Hepatocyte (in vitro differentiated cells): ENCODE measurements at regions not wholly inside any gene's neighbourhood (a gene's known extent, or its start where the extent isn't known, plus 50 kb on each side); places are given as distances from the start of the nearest gene placed in this dataset.

Experiments used
- DNase-seq: peaks from one replicate; pipeline ENCODE4 v3.0.0-alpha.2; 2016; ENCODE audit warnings: low spot score
- H2AFZ ChIP-seq: fragments of 200-600 bp; sonication (generic); 2 replicates; pipeline ENCODE4 v1.6.0; 2016; ENCODE audit warnings: antibody characterized with exemption, mild to moderate bottlenecking
- H3K27ac ChIP-seq: fragments of 200-600 bp; sonication (generic); 2 replicates; pipeline ENCODE4 v1.5.1; 2016; ENCODE audit warnings: mild to moderate bottlenecking
- H3K27me3 ChIP-seq: fragments of 200-600 bp; sonication (generic); 2 replicates; pipeline ENCODE4 v1.6.1; 2016
- H3K36me3 ChIP-seq: fragments of 200-600 bp; sonication (generic); replicated peaks from 2 replicates; pipeline ENCODE4 v1.5.1; 2016; ENCODE audit warnings: low read depth; ENCODE audit not compliant: insufficient read depth
- H3K4me1 ChIP-seq: fragments of 200-600 bp; sonication (generic); 2 replicates; pipeline ENCODE4 v1.5.1; 2016; ENCODE audit warnings: mild to moderate bottlenecking, moderate library complexity; ENCODE audit not compliant: insufficient read depth
- H3K4me2 ChIP-seq: fragments of 200-600 bp; sonication (generic); 2 replicates; pipeline ENCODE4 v1.6.0; 2016
- H3K4me3 ChIP-seq: fragments of 200-600 bp; sonication (generic); 2 replicates; pipeline ENCODE4 v1.5.1; 2016; ENCODE audit warnings: mild to moderate bottlenecking
- H3K79me2 ChIP-seq: fragments of 200-600 bp; sonication (generic); 2 replicates; pipeline ENCODE4 v1.6.0; 2017; ENCODE audit warnings: mild to moderate bottlenecking
- H3K9me2 ChIP-seq: fragments of 200-600 bp; sonication (generic); replicated peaks from 2 replicates; pipeline ENCODE4 v1.6.0; 2017; ENCODE audit warnings: mild to moderate bottlenecking; ENCODE audit not compliant: insufficient read depth
- H3K9me3 ChIP-seq: fragments of 200-600 bp; sonication (generic); 2 replicates; pipeline ENCODE4 v1.5.1; 2016; ENCODE audit warnings: low read depth, mild to moderate bottlenecking
- H4K20me1 ChIP-seq: fragments of 200-600 bp; sonication (generic); 2 replicates; pipeline ENCODE4 v1.6.0; 2016; ENCODE audit warnings: mild to moderate bottlenecking; ENCODE audit not compliant: insufficient read depth, poor library complexity, severe bottlenecking
- EZH2 ChIP-seq: fragments of 200-600 bp; sonication (generic); IDR thresholded peaks from 2 replicates; pipeline ENCODE4 v1.6.1; 2016; ENCODE audit warnings: antibody characterized with exemption, mild to moderate bottlenecking, borderline replicate concordance
- EZH2phosphoT487 ChIP-seq: fragments of 200-600 bp; sonication (generic); IDR thresholded peaks from one replicate; pipeline ENCODE4 v1.6.1; 2018; ENCODE audit warnings: antibody characterized with exemption, mild to moderate bottlenecking, low read depth, moderate library complexity; ENCODE audit not compliant: unreplicated experiment, severe bottlenecking
- WGBS: methylation state at CpG from one replicate; pipeline ENCODE4 v1.1.6; 2016; ENCODE audit warnings: low lambda C conversion rate; ENCODE audit errors: missing lambda C conversion rate; 5-methylcytosine and 5-hydroxymethylcytosine counted together
- TF ChIP-seq, protein P1 (sequence below): fragments of 200-600 bp; sonication (generic); IDR thresholded peaks from 2 replicates; pipeline ENCODE4 v1.5.1; 2016; ENCODE audit warnings: antibody characterized with exemption, mild to moderate bottlenecking; ENCODE audit not compliant: poor library complexity

DNA sequence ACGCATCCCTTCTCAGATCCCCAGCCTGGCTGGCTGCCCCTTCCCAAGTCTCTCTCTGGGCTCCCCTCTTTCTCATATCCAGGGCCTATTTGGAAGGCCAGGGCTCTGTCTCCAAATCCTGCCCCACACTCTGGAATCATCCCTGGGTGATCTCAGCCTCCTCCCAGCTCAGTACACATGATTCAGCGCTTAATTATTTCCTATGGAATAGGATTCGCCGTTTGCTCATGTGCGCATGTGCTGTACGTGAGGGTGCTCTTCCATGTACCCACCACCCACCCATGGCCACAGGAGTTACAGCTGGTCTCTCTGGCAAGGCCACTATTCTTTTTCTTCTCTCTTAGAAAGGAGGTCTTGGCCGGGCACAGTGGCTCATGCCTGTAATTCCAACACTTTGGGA, 81.7 kb upstream of the FOXP4 start:
- no peaks in the 10 kb centered on the region for H3K9me2 ChIP-seq
- H3K27me3 ChIP-seq: no peaks in the 10 kb centered on the region
- no peak overlapping the region for H2AFZ ChIP-seq
- no peaks in the 10 kb centered on the region for H3K79me2 ChIP-seq
- no peak overlapping the region for H3K4me3 ChIP-seq
- H4K20me1 ChIP-seq: no peaks in the 10 kb centered on the region
- H3K4me2 ChIP-seq: no peak overlapping the region
- TF ChIP-seq, protein P1, sequence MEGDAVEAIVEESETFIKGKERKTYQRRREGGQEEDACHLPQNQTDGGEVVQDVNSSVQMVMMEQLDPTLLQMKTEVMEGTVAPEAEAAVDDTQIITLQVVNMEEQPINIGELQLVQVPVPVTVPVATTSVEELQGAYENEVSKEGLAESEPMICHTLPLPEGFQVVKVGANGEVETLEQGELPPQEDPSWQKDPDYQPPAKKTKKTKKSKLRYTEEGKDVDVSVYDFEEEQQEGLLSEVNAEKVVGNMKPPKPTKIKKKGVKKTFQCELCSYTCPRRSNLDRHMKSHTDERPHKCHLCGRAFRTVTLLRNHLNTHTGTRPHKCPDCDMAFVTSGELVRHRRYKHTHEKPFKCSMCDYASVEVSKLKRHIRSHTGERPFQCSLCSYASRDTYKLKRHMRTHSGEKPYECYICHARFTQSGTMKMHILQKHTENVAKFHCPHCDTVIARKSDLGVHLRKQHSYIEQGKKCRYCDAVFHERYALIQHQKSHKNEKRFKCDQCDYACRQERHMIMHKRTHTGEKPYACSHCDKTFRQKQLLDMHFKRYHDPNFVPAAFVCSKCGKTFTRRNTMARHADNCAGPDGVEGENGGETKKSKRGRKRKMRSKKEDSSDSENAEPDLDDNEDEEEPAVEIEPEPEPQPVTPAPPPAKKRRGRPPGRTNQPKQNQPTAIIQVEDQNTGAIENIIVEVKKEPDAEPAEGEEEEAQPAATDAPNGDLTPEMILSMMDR: no peak
- TF ChIP-seq EZH2phosphoT487 (no peak), EZH2 (no peak)
- no peak for DNase-seq
- H3K36me3 ChIP-seq: no peaks in the 10 kb centered on the region
- no peak overlapping the region for H3K27ac ChIP-seq
- no peaks in the 10 kb centered on the region for H3K9me3 ChIP-seq
- peaks cover 5% of the 10 kb centered on the region for H3K4me1 ChIP-seq
- 90% methylated on average over 7 of the region's 7 CpGs for WGBS

DNA sequence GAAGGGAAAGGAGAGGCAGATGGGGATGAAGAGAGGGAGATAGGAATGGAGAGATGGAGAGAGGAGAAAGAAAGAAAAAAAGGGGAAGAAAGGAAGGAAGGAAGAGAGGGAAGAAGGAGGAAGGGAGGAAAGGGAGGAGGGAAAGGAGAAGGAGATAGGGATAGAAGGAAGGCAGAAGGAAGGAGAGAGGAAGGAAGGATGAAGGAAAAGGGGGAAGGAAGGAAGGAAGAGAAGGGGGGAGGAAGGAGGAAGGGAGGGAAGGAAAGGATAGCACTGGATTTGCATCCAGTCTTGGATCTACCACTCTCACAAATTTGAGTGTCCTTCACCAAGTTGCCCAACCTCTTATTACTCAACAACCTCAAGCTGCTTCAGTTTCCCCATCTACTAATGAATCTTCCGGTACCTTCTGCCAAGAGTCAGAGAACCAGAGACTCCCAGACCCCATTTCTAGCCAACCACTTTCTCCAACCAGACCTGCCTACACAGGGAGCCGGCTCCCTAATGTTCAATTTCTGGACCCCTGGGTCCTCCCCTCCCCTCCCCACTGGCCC, 79.7 kb upstream of the FOXP4 start:
- Histone ChIP-seq H4K20me1 (no peaks in the 10 kb centered on the region), H3K9me2 (no peaks in the 10 kb centered on the region), H2AFZ (no peak overlapping the region), H3K36me3 (no peaks in the 10 kb centered on the region), H3K4me3 (no peak overlapping the region), H3K27me3 (no peaks in the 10 kb centered on the region), H3K27ac (no peak overlapping the region), H3K79me2 (no peaks in the 10 kb centered on the region), H3K4me1 (peaks cover 26% of the 10 kb centered on the region), H3K9me3 (no peaks in the 10 kb centered on the region), H3K4me2 (no peak overlapping the region)
- 50% methylated on average over 2 of the region's 2 CpGs for WGBS
- DNase-seq: no peak
- TF ChIP-seq EZH2phosphoT487 (no peak), EZH2 (no peak)
- TF ChIP-seq, protein P1: no peak

DNA sequence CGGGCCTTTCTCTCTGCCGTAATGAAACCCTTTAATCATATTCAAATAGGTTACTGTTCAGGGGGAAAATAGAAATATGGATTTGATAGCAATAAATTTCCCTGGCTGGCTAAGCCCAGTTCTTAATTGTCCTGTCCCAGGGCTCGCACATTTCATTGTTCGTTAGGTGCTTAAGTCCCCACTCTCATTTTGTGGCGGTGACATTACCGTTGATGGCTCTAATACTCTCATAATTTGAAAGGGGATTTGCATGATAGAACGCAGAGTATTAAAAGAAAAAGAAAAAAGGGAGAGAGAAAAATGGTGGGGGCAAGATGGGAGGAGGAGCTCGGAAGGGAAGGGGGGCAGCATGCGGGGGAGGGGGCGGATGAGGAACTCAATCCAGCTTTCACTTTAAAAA, 79.1 kb upstream of the FOXP4 start:
- no peaks in the 10 kb centered on the region for H3K27me3 ChIP-seq
- WGBS: 77% methylated on average over 7 of the region's 10 CpGs
- no peaks in the 10 kb centered on the region for H4K20me1 ChIP-seq
- no peaks in the 10 kb centered on the region for H3K36me3 ChIP-seq
- no peaks in the 10 kb centered on the region for H3K9me2 ChIP-seq
- no peak overlapping the region for H3K27ac ChIP-seq
- TF ChIP-seq, protein P1: no peak
- no peak for TF ChIP-seq EZH2phosphoT487
- no peak for TF ChIP-seq EZH2
- no peak overlapping the region for H3K4me3 ChIP-seq
- H3K79me2 ChIP-seq: no peaks in the 10 kb centered on the region
- no peak overlapping the region for H3K4me2 ChIP-seq
- no peak overlapping the region for H2AFZ ChIP-seq
- no peak for DNase-seq
- peaks cover 26% of the 10 kb centered on the region for H3K4me1 ChIP-seq
- H3K9me3 ChIP-seq: no peaks in the 10 kb centered on the region

DNA sequence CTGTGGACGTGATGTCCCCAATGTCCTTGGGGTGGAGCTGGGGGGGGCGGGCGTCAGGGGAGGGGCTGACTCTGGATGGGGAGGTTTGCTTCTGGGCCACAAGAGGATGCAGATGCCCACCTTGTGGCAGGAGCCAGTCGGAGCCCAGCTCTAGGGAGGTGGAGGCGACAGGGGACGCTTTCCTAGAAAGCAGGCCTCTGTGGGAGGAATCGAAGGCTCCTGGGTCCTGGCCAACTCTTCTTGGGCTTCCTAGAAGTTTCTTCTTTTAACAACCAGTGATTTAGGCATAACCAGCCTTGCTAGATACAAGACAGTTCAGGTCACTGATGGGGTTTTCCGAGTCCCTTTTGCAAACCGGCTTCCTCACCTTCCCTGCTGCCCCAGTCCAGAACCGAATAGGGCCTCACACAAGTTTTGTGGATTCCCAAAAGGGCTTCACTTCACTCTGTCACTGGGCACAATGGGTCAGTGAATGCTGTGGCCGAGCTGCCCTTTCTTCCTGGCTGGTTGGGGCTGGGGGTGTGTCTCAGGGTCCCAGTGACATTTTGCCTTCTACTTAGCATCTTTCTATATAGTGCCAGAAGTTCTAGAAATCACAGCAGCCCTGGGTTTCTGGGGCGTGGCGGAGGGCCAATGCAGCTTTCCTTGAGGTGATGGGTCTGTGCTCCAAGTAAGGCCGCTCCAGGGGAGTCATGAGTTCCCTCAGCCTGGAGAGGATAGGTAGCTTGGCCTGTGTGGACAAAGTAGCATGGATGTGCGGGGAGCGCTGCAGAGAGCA, 78.4 kb upstream of the FOXP4 start:
- H3K9me3 ChIP-seq: no peaks in the 10 kb centered on the region
- no peak overlapping the region for H3K4me3 ChIP-seq
- H2AFZ ChIP-seq: no peak overlapping the region
- TF ChIP-seq EZH2 (no peak), EZH2phosphoT487 (no peak)
- TF ChIP-seq, protein P1: no peak
- H3K9me2 ChIP-seq: no peaks in the 10 kb centered on the region
- no peaks in the 10 kb centered on the region for H3K79me2 ChIP-seq
- H3K4me1 ChIP-seq: peaks cover 34% of the 10 kb centered on the region
- no peak overlapping the region for H3K27ac ChIP-seq
- H4K20me1 ChIP-seq: no peaks in the 10 kb centered on the region
- 90% methylated on average over 14 of the region's 16 CpGs for WGBS
- no peaks in the 10 kb centered on the region for H3K27me3 ChIP-seq
- H3K36me3 ChIP-seq: no peaks in the 10 kb centered on the region
- H3K4me2 ChIP-seq: no peak overlapping the region
- no peak for DNase-seq
